NCI-H774 (cell line): ENCODE measurements at regions not wholly inside any gene's neighbourhood (a gene's known extent, or its start where the extent isn't known, plus 50 kb on each side); places are given as distances from the start of the nearest gene placed in this dataset.

Source experiments
- DNase-seq: peaks from one replicate; lab custom pipeline; 2025; lab: John Stamatoyannopoulos, UW

DNA sequence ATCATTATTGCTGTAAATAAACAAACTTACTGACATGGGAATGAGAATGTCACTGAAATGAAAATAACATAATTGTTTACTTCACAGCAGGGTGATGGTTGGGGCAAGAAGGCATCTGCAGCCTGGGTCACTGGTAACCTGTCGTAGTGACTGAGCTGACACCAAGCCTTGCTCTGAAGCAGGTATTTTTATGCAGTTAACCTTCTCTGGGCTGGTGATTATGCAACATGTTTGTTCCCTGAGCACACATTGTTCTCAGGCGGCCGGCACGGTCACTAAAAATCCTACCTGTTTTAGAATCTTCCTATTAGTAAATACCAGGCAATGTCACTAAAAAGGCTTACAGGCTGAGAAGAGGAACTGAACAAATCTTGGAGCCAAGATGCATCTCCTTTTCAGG, 157.7 kb upstream of the NR3C1 start:
- DNase-seq = no peak

- peak; percentile 20 for DNase-seq
Observed at GRCh38 chr5:143560378-143560777, 156.9 kb upstream of the NR3C1 start.

- DNase-seq = peak; percentile 20
Observed at GRCh38 chr5:143559586-143560109, 156.2 kb upstream of the NR3C1 start.

DNA sequence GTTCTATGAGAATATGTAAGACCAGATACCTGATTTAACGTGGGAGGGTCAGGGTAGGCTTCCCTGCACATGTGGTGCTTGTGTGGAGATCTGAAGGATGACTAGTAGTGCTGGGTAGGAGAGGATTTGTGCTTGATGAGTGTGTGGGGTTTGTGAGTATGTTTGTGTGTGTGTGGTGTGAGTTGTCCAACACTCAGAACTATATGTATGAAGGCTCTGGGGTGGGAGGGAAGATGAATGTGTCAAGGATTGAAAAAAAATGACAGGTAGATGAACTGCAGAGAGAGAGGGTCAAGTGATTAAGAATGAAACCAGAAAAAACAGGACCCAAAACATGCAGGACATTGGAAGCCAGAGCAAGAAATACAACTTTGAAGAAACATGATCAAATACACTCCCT, 154.6 kb upstream of the NR3C1 start:
- DNase-seq = no peak

DNA sequence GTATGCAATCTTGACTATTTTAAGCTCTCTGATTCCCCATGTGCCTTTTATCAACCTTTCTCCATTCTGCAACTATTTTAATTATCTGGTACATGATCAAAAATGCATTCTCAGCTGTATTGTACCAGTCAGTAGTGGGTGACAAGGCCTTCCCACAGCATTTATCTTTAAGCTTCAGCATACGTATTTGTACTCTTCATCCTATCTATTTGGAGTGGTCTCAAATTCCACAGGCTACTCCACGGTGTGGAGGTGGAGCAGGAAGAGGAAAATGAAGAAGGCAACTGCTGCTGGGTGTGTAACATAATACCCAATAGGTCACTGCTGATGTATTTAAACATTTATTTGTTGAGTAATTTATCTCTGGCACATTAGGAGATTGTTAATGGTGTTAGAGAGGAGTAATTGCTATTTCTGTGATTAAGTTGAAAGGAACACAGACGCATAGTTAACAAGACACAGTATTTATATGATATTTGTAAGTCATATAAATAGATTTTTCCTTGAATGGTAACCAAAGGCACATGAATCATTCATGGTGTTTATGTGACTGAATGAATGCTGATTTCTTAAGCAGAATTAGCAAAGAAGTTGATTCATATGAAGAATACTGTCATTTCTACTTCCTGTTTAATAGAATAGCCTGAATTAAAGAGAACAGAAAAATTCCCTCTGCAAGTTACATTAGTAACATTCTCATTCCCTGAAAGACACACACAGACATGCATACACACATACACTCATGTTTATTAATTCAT, 153.8 kb upstream of the NR3C1 start:
- DNase-seq = peak; percentile 25

DNA sequence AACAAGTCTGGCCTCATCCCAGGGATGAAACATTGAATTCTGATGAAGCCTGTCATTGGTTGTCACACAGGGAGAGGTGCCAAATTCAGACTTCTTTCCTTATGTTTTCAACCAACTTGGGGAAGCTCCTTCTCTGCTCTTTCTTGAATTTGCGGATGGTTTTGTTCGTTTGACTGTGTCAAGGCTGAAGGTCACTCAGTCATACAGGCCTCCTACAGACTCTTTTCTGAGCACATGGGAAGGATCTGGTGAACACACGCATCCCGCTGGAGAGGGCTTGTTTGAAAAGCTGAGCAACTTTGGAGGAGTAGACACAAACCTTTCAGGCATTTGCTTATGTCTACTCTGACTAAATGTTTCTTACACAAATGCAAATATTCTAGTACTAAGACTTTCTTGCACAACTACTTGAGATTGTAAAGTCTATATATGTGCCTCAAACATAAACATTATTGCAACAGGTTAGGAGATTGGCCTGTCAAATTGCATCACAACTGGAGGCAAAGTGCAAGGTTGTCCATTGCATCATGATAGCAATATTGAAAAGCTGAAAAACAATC, 151.5 kb upstream of the NR3C1 start:
- DNase-seq = no peak

GRCh38 chr5:143554187-143554717, 150.8 kb upstream of the NR3C1 start:
- DNase-seq = no peak

DNA sequence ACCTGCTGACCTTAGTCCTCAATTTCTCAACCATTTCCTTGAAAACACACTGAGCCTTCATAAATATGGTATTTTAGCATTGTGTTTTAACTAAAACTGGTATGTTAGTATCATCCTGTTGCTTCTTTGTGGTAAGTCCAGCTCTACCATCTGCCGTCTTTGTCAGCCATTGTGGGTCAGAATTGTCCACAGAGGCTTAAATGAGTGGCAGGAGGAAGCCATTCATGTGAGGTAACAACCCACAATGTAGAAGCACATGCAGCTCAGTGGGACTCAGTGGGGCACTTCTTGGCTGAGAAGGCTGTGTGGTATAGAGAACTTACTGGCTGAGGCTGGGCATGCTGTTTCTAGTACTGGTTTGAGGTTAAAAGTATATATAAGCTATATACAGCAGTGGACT, 149.2 kb upstream of the NR3C1 start:
- DNase-seq = no peak

DNA sequence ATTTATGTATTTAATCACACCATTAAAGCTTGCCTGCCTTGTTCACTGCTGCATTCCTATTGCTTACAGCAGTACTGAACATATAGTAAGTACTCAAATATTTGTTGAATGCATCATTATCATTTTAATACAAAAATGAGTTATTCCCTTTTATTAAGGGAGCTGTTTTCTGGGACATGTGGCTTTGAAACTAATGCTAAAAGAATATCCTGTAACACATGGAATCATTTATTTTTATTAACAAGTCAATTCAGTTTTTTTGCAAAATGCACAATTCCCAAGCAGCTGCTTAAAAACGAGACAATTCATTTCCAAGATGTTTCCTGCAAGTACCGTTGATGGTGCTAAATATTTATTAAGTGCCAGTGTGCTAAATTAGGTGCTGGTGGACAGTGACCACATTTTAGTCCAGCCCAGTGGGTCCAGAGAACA, 148.3 kb upstream of the NR3C1 start:
- no peak for DNase-seq

- no peak for DNase-seq
Observed at GRCh38 chr5:143550986-143551630, 147.6 kb upstream of the NR3C1 start.

- no peak for DNase-seq
Observed at GRCh38 chr5:143547342-143547741, 143.9 kb upstream of the NR3C1 start.

GRCh38 chr5:143546394-143546793, 142.9 kb upstream of the NR3C1 start:
- no peak for DNase-seq

- DNase-seq = no peak
Observed at GRCh38 chr5:143544606-143545005, 141.1 kb upstream of the NR3C1 start.

DNA sequence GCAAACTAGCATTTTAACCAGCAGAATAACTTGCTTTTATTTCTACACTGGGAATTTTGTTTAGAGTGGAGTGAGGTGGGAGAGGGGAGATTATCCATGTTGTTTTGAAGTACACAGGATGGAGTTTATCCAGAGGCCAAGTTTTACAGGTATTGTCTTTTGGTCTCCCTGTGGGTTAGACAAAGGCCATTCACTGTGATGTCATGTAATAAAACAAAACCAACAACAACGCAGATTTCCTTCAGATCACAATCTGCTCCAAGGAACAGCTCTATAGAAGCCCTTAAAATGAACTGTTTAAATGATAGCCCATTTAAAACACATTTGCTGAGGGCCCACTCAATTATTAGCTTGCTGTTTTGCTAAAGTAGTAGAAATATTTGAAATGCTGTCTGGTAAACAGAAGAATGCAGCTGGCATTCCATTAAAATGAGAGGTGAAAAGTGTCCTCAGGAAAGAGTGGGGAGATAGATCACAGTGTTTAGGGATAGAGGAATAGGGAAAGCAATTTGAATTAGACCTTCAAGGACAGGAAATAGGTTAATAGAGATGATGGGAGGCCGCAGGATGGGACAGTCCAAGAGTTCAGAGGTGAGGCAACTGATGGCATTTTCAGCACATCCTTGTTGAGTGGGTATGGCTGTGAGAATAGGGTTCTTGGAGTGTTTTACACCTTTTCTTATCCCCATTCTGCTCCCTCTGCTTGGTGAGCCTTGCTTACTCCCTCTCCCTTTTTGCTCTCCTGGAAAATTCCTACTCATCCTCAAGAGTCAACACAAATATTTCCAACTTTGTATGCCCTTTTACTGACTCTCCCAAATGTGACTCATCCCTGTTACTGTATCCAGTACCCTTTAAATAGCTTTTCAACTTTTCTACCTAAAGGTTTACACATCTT, 140.1 kb upstream of the NR3C1 start:
- no peak for DNase-seq

DNA sequence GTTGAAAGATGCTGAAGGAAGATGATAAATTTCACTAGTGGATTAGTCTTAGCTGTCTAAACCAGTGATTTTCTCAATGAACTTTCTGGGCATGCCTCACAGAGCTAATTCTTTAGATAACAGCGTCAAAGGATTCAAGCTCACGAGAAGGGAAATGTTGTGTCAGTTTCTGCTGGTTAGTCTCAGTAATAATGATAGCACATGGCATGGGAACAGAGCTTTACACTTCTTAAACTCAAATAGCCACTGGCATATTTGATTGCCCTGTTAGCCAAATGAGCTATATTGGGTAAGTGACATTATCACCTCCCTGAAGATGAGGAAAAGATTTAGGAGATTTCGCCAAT, 139.3 kb upstream of the NR3C1 start:
- DNase-seq = no peak

GRCh38 chr5:143541943-143542797, 138.7 kb upstream of the NR3C1 start:
- no peak for DNase-seq

DNA sequence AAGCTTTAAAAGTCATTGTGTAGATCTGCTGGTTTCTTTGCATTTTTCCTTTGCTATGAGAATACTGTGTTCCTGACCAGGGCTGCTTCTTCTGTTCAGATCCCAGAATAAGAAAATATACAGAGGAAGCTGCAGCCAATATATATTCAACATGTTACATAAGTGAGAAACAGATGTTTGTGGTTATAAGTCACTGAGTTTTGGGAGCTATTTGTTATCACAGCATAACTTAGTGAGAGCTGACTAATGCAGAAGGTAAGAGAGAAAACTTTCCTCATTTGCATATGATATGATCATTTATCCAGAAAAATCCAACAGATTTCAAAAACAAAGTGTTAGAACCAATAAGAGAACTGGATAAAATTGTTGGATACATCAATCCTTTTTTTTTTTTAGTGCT, 136.3 kb upstream of the NR3C1 start:
- DNase-seq = no peak

- DNase-seq = no peak
Observed at GRCh38 chr5:143537056-143537455, 133.6 kb upstream of the NR3C1 start.

- DNase-seq = no peak
Observed at GRCh38 chr5:143536364-143536763, 132.9 kb upstream of the NR3C1 start.

GRCh38 chr5:143534761-143535154, 131.3 kb upstream of the NR3C1 start:
- no peak for DNase-seq
